Central memory CD8-positive, alpha-beta T cell (primary cell): ENCODE measurements at regions not wholly inside any gene's neighbourhood (a gene's known extent, or its start where the extent isn't known, plus 50 kb on each side); places are given as distances from the start of the nearest gene placed in this dataset.

Experiments used
- ATAC-seq: fragments of 150-1000 bp; cut with Tn5 transposase; replicated peaks from 2 replicates; pipeline ENCODE4 v1.10.0; 2022; ENCODE audit warnings: mild to moderate bottlenecking, moderate FRiP score, moderate number of reproducible peaks; ENCODE audit not compliant: poor library complexity, severe bottlenecking; ENCODE audit errors: extremely low read depth
- DNase-seq, 2 donors: peaks; one replicate each; pipeline ENCODE4 v3.0.0; 2021; ENCODE audit warnings: low spot score in 2 of 2
- H3K27ac Mint-ChIP-seq: one replicate; pipeline ENCODE4 v1.8.0; 2022; ENCODE audit warnings: low read depth, mild to moderate bottlenecking, moderate library complexity, mixed read lengths
- H3K27me3 Mint-ChIP-seq: one replicate; pipeline ENCODE4 v1.8.0; 2022; ENCODE audit warnings: mixed read lengths
- H3K36me3 Mint-ChIP-seq: one replicate; pipeline ENCODE4 v1.8.0; 2022; ENCODE audit warnings: mild to moderate bottlenecking, moderate library complexity, mixed read lengths; ENCODE audit not compliant: insufficient read depth
- H3K4me1 Mint-ChIP-seq: one replicate; pipeline ENCODE4 v1.8.0; 2022; ENCODE audit warnings: mixed read lengths
- H3K4me3 Mint-ChIP-seq: one replicate; pipeline ENCODE4 v1.8.0; 2022; ENCODE audit warnings: mild to moderate bottlenecking, moderate library complexity, mixed read lengths
- H3K9me3 Mint-ChIP-seq: one replicate; pipeline ENCODE4 v1.8.0; 2022; ENCODE audit warnings: mixed read lengths

DNA sequence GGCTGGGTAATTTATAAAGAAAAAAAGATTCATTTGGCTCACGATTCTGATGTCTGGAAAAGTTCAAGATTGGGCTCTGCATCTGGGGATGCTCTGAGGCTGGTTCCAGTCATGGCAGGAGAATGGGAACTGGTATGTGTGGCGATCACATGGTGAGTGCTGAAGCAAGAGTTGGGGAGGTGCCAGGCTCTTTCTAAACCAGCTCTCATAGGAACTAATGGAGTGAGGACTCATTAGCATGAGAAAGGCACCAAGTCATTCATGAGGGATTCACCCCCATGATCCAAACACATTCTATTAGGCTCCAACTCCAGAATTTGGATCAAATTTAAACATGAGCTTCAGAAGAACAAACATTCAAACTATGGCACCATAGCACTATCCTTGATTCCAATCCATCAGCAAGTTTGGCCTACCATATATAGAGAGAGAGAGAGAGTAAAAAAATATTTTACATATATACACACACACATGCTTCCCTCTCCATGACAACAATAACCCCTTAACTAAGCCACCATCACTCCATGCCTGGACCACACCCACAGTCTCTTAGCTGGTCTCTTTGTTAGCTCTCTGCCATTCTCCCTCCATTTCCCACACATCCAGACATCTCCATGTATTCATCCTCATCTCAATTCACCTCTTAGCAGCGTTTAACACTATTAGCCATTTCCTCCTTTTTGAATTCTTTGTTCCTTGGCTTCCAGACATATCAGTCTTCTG lies 57.9 kb downstream of the NPY start:
- ATAC-seq (no peak), DNase-seq (no peak)
- no peaks in the 10 kb centered on the region for H3K36me3 Mint-ChIP-seq
- no peaks in the 10 kb centered on the region for H3K4me1 Mint-ChIP-seq
- H3K4me3 Mint-ChIP-seq = no peak overlapping the region
- H3K27me3 Mint-ChIP-seq = peaks cover 18% of the 10 kb centered on the region
- no peaks in the 10 kb centered on the region for H3K9me3 Mint-ChIP-seq
- no peak overlapping the region for H3K27ac Mint-ChIP-seq

- DNase-seq = no peak
- Mint-ChIP-seq H3K27me3 (peaks cover 11% of the 10 kb centered on the region), H3K9me3 (no peaks in the 10 kb centered on the region), H3K27ac (no peak overlapping the region), H3K4me3 (no peak overlapping the region), H3K36me3 (no peaks in the 10 kb centered on the region), H3K4me1 (no peaks in the 10 kb centered on the region)
- ATAC-seq = no peak
These were observed 59.6 kb downstream of the NPY start for GRCh38 chr7:24343614-24344013.

DNA sequence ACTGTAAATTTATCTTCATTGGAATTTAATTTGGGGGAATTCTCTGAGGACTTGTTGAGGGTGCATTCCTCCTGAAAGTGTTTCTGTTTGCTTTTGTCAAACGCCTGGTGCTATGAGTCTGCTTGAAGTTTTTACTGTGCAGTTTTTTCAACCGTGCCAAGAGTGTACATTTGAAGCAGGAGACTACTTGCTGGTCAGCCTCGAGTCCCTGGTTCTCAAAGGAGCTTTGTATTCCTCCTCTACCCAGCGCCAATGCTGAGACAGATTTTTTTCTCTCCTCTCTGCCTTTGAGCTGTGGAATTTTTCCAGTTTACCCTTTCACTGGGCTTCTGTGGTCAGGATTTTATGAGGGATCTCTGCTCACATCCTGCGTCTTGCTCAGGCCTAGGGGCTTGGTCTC lies 62.1 kb downstream of the NPY start:
- H3K9me3 Mint-ChIP-seq = no peaks in the 10 kb centered on the region
- no peak for DNase-seq
- H3K27ac Mint-ChIP-seq = no peak overlapping the region
- peaks cover 2% of the 10 kb centered on the region for H3K36me3 Mint-ChIP-seq
- no peak for ATAC-seq
- H3K4me3 Mint-ChIP-seq = no peak overlapping the region
- H3K4me1 Mint-ChIP-seq = no peaks in the 10 kb centered on the region
- peaks cover 34% of the 10 kb centered on the region for H3K27me3 Mint-ChIP-seq

DNA sequence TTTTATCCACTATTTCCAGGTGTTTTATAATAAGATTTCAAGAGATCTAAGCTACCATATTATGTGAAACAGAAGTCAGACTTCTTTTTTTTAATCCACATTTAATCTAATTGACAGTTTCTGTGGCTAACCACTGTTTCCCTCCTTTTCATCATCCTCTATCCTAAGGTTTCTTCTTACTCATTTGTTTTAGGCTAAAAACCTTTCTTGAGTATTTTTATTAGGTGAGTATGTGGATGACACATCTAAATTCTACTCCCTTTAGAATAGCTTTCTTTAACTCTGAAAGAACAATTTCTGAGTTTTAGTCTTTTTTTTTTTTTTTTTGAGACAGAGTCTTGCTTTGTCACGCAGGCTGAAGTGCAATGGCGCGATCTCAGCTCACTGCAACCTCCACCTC lies 62.7 kb downstream of the NPY start:
- Mint-ChIP-seq H3K4me3 (no peak overlapping the region), H3K27ac (no peak overlapping the region), H3K27me3 (peaks cover 40% of the 10 kb centered on the region), H3K4me1 (no peaks in the 10 kb centered on the region), H3K36me3 (peaks cover 2% of the 10 kb centered on the region), H3K9me3 (no peaks in the 10 kb centered on the region)
- DNase-seq (no peak), ATAC-seq (no peak)

DNA sequence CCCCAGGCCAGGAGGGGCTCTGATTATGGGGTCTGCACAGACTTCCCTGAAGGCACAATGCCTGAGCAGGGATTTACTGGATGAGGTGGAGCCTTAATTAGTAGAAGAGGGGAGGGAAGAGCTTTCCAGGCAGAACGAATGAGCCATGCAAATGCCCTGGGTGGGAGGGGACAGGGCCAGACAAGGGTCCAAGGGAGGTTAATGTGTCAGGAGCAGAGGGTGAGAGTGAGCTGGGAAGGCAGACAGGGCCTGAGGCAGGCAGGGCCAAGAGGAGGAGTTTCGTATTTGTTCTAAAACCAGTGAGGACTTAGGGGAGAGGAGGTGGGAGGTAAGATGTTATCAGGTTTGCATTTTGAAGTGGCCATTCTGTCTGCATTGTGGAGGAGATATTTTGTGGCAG lies 65.3 kb downstream of the NPY start:
- ATAC-seq (no peak), DNase-seq (no peak)
- H3K27ac Mint-ChIP-seq = no peak overlapping the region
- H3K27me3 Mint-ChIP-seq = peaks cover 58% of the 10 kb centered on the region
- H3K9me3 Mint-ChIP-seq = no peaks in the 10 kb centered on the region
- H3K4me1 Mint-ChIP-seq = no peaks in the 10 kb centered on the region
- peaks cover 2% of the 10 kb centered on the region for H3K36me3 Mint-ChIP-seq
- no peak overlapping the region for H3K4me3 Mint-ChIP-seq

DNA sequence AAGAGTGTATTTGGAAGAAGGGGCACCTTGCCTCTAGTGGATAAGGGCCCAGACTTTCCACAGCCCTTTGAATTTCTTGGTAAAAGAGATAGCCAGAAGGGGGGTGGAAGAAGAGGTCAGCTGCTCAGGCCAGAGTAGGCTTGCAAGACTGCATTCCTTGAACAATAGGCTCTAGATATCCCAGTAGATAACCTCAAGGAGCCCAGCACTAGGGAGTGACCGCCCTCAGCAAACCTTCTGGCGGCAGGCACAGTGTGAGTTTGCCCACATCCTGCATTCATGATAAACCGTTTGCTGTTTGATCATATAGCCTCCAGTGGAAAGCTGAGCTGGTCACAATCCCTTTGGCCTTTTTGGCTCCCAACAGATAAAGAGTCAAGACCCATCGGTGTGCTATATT lies 70.5 kb downstream of the NPY start:
- H3K4me1 Mint-ChIP-seq = no peaks in the 10 kb centered on the region
- ATAC-seq (no peak), DNase-seq (no peak)
- H3K4me3 Mint-ChIP-seq = no peak overlapping the region
- H3K27ac Mint-ChIP-seq = no peak overlapping the region
- H3K9me3 Mint-ChIP-seq = no peaks in the 10 kb centered on the region
- H3K27me3 Mint-ChIP-seq = peaks cover 40% of the 10 kb centered on the region
- H3K36me3 Mint-ChIP-seq = peaks cover 2% of the 10 kb centered on the region

DNA sequence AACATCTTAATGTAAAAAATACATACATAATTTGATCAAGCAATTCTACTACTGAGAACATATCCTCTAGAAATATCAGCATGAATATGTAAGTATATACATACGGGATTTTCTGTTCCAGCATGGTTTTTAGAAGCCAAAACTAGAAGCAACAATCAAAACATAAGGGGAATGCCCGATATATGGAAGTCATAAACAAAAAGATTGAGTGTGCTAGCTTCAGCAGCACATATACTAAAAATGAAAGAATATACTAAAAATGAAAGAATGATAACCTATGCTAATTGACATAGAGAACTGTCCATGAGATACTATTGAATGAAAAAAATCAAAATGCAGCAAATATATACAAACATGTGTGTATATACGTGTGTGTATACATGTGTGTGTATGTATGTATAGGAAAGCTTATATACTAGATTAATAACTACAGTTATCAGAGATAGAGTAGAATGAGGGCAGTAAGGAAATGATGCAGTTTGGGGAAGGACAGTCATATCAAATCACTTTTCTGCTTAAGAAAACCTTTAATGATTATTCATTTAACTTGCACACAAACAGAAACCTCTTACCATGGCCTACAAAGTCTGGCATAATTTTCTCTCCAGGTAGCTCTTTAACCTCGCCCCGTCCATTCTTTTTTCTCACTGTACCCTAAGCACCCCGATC lies 72.9 kb downstream of the NPY start:
- no peak for ATAC-seq
- H3K9me3 Mint-ChIP-seq = no peaks in the 10 kb centered on the region
- no peak overlapping the region for H3K27ac Mint-ChIP-seq

DNA sequence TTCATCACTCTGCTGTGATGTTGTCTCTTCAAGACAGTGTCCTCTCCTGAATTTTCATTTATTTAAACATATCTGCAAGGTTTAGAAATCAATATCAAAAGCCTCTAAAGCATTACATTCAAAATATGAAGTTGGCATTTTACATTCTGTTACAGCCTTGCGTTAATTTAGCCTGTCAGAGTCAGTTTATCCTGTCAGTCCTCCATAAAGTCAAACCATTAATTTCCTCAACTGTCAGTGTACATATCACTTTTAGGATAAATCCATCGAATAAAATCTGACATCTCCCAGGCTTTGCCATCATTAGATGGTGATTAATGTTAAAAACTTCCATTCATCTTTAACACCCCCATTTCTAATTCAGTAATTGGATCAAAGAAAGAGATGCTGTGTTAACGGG lies 77.0 kb downstream of the NPY start:
- Mint-ChIP-seq H3K36me3 (peaks cover 2% of the 10 kb centered on the region), H3K9me3 (no peaks in the 10 kb centered on the region), H3K27ac (no peak overlapping the region), H3K27me3 (peaks cover 13% of the 10 kb centered on the region), H3K4me3 (no peak overlapping the region), H3K4me1 (no peaks in the 10 kb centered on the region)
- ATAC-seq = no peak
- no peak for DNase-seq

More for the DNA sequence above, 72.9 kb downstream of the NPY start:
- H3K36me3 Mint-ChIP-seq = peaks cover under 1% of the 10 kb centered on the region
- no peaks in the 10 kb centered on the region for H3K4me1 Mint-ChIP-seq
- H3K4me3 Mint-ChIP-seq = no peak overlapping the region
- no peak for DNase-seq
- H3K27me3 Mint-ChIP-seq = peaks cover 17% of the 10 kb centered on the region

DNA sequence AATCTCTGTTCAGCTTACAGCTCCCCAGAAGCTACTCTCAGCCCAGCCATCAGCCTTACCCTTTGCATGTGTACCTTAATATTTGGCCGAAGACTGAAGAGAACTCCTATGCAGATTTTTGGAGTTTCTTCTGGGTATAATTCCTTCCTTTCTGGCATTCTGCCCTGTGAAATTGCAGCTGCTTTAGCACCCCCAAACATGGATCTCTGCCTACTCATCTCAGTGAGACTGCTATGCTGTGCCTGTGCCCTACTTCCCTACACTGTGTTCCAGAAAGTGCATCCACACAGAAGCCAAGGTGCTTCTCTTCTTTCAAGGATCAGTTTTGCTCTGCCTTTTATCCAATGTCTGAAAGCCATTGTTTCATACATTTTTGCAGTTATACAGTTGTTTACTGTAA lies 81.6 kb downstream of the NPY start:
- Mint-ChIP-seq H3K4me1 (no peaks in the 10 kb centered on the region), H3K27ac (no peak overlapping the region), H3K27me3 (peaks cover 45% of the 10 kb centered on the region), H3K9me3 (no peaks in the 10 kb centered on the region), H3K36me3 (peaks cover 2% of the 10 kb centered on the region), H3K4me3 (no peak overlapping the region)
- DNase-seq = no peak
- no peak for ATAC-seq

DNA sequence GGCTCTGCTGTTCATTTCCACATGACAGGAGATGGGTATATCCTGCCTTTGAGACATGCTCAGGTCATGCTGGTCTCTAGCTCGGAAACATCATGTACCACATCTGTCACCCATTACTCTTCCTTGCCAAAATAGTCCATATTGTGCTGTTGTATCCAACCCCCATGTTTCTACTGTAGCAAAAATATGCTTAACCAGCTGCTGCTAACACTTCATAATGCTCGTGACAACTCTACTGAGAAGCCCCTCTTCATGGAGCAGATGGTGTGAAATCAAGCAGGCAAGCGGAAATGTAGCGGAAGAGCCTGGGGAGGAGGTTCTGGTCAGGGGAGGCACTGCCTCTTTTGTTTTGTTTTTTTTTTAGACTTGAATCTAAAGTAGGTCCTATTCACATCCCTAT lies 82.9 kb downstream of the NPY start:
- Mint-ChIP-seq H3K36me3 (peaks cover under 1% of the 10 kb centered on the region), H3K4me3 (no peak overlapping the region), H3K27ac (no peak overlapping the region), H3K9me3 (no peaks in the 10 kb centered on the region), H3K4me1 (no peaks in the 10 kb centered on the region), H3K27me3 (peaks cover 45% of the 10 kb centered on the region)
- DNase-seq (no peak), ATAC-seq (no peak)

GRCh38 chr7:24368161-24368560 lies 84.2 kb downstream of the NPY start:
- DNase-seq (no peak), ATAC-seq (no peak)
- H3K4me3 Mint-ChIP-seq = no peak overlapping the region
- H3K27me3 Mint-ChIP-seq = peaks cover 45% of the 10 kb centered on the region
- no peaks in the 10 kb centered on the region for H3K36me3 Mint-ChIP-seq
- H3K4me1 Mint-ChIP-seq = no peaks in the 10 kb centered on the region
- H3K9me3 Mint-ChIP-seq = no peaks in the 10 kb centered on the region
- H3K27ac Mint-ChIP-seq = no peak overlapping the region

GRCh38 chr7:24370541-24370940 lies 86.6 kb downstream of the NPY start:
- DNase-seq (no peak), ATAC-seq (no peak)
- Mint-ChIP-seq H3K27ac (no peak overlapping the region), H3K36me3 (no peaks in the 10 kb centered on the region), H3K27me3 (peaks cover 43% of the 10 kb centered on the region), H3K4me3 (no peak overlapping the region), H3K4me1 (no peaks in the 10 kb centered on the region), H3K9me3 (no peaks in the 10 kb centered on the region)
